ENCODE measurements at regions not wholly inside any gene's neighbourhood (a gene's known extent, or its start where the extent isn't known, plus 50 kb on each side); places are given as distances from the start of the nearest gene placed in this dataset.

DNA sequence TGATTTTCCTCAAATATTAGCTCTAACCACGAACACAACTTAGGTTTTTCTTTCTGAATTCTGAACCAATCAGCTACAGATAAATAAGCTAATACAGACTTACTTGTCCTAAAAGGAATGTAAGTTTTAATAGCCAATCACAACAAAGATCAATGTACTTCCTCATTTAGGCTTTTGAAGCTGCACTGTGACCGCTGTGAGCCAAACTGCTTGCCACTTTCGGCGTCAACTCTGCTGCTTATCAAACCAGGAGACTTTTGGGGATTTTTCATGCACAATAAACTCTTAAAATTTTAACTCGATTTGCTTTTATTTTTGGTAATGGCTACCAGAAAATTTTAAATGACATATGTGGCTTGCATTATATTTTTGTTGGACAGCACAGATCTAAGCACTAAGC is 92.5 kb downstream of the TMPRSS5 start:
- no peak for TF ChIP-seq ZC3H13 (CRISPR knock-in tag; IDR thresholded peaks at IDR 0.05)
- TF ChIP-seq GABPA (IDR thresholded peaks at IDR 0.05; ENCODE audit: low read depth, low read length) = no peak
- TF ChIP-seq GABPA (CRISPR knock-in tag; IDR thresholded peaks at IDR 0.05; ENCODE audit: low read depth) = no peak
- TF ChIP-seq ZBTB7A (CRISPR knock-in tag; IDR thresholded peaks at IDR 0.05) = no peak
- TF ChIP-seq, protein P1, sequence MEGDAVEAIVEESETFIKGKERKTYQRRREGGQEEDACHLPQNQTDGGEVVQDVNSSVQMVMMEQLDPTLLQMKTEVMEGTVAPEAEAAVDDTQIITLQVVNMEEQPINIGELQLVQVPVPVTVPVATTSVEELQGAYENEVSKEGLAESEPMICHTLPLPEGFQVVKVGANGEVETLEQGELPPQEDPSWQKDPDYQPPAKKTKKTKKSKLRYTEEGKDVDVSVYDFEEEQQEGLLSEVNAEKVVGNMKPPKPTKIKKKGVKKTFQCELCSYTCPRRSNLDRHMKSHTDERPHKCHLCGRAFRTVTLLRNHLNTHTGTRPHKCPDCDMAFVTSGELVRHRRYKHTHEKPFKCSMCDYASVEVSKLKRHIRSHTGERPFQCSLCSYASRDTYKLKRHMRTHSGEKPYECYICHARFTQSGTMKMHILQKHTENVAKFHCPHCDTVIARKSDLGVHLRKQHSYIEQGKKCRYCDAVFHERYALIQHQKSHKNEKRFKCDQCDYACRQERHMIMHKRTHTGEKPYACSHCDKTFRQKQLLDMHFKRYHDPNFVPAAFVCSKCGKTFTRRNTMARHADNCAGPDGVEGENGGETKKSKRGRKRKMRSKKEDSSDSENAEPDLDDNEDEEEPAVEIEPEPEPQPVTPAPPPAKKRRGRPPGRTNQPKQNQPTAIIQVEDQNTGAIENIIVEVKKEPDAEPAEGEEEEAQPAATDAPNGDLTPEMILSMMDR (CRISPR knock-in tag; IDR thresholded peaks at IDR 0.05) = no peak
- no peak for TF ChIP-seq TEAD2 (CRISPR knock-in tag; IDR thresholded peaks at IDR 0.05)
- TF ChIP-seq, protein P2, sequence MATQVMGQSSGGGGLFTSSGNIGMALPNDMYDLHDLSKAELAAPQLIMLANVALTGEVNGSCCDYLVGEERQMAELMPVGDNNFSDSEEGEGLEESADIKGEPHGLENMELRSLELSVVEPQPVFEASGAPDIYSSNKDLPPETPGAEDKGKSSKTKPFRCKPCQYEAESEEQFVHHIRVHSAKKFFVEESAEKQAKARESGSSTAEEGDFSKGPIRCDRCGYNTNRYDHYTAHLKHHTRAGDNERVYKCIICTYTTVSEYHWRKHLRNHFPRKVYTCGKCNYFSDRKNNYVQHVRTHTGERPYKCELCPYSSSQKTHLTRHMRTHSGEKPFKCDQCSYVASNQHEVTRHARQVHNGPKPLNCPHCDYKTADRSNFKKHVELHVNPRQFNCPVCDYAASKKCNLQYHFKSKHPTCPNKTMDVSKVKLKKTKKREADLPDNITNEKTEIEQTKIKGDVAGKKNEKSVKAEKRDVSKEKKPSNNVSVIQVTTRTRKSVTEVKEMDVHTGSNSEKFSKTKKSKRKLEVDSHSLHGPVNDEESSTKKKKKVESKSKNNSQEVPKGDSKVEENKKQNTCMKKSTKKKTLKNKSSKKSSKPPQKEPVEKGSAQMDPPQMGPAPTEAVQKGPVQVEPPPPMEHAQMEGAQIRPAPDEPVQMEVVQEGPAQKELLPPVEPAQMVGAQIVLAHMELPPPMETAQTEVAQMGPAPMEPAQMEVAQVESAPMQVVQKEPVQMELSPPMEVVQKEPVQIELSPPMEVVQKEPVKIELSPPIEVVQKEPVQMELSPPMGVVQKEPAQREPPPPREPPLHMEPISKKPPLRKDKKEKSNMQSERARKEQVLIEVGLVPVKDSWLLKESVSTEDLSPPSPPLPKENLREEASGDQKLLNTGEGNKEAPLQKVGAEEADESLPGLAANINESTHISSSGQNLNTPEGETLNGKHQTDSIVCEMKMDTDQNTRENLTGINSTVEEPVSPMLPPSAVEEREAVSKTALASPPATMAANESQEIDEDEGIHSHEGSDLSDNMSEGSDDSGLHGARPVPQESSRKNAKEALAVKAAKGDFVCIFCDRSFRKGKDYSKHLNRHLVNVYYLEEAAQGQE (IDR thresholded peaks at IDR 0.05; ENCODE audit: borderline replicate concordance in 1 of 2, low read depth in 1 of 2, low read length in 2 of 2) = no peak

Data from HepG2 (cell line).